Cardiac muscle cell (in vitro differentiated cells and primary cell): ENCODE measurements at regions not wholly inside any gene's neighbourhood (a gene's known extent, or its start where the extent isn't known, plus 50 kb on each side); places are given as distances from the start of the nearest gene placed in this dataset.
"Not testable (repeated sequence)": the region's sequence is repeated elsewhere in the genome, so short reads cannot be mapped to it uniquely, and the experiment has no call there.

ENCODE experiments used
- DNase-seq, 2 donors: peaks; one replicate each; pipeline versions ENCODE4 v3.0.0 to v3.0.0-alpha.2; 2010 to 2017; ENCODE audit warnings: low read depth in 1 of 2, low spot score in 1 of 2
- H3K27ac ChIP-seq: fragments of 200-600 bp; sonication (generic); 2 replicates; pipeline ENCODE4 v1.5.1; 2016
- H3K27me3 ChIP-seq: fragments of 200-600 bp; sonication (generic); 2 replicates; pipeline ENCODE4 v1.6.0; 2016; ENCODE audit warnings: control low read depth
- H3K36me3 ChIP-seq: fragments of 200-600 bp; sonication (generic); 2 replicates; pipeline ENCODE4 v1.5.1; 2016; ENCODE audit warnings: control low read depth
- H3K4me1 ChIP-seq: fragments of 200-600 bp; sonication (generic); 2 replicates; pipeline ENCODE4 v1.8.1; 2017; ENCODE audit warnings: low read depth, mild to moderate bottlenecking, mixed run types
- H3K4me3 ChIP-seq: fragments of 200-600 bp; sonication (generic); 2 replicates; pipeline ENCODE4 v1.5.1; 2016; ENCODE audit warnings: mild to moderate bottlenecking
- H3K9me3 ChIP-seq: fragments of 200-600 bp; sonication (generic); 2 replicates; pipeline ENCODE4 v1.5.1; 2017; ENCODE audit warnings: low read depth, mild to moderate bottlenecking, control low read depth
- TF ChIP-seq, protein P1 (sequence below): IDR thresholded peaks from 2 replicates; pipeline ENCODE4 v1.5.1; 2012; ENCODE audit warnings: low read depth, mild to moderate bottlenecking, low read length

GRCh38 chrX:56343219-56343618, 111.1 kb downstream of the KLF8 start:
- H3K36me3 ChIP-seq = no peaks in the 10 kb centered on the region
- no peaks in the 10 kb centered on the region for H3K9me3 ChIP-seq
- DNase-seq = no peak
- no peak overlapping the region for H3K4me3 ChIP-seq
- no peak overlapping the region for H3K27ac ChIP-seq
- TF ChIP-seq, protein P1, sequence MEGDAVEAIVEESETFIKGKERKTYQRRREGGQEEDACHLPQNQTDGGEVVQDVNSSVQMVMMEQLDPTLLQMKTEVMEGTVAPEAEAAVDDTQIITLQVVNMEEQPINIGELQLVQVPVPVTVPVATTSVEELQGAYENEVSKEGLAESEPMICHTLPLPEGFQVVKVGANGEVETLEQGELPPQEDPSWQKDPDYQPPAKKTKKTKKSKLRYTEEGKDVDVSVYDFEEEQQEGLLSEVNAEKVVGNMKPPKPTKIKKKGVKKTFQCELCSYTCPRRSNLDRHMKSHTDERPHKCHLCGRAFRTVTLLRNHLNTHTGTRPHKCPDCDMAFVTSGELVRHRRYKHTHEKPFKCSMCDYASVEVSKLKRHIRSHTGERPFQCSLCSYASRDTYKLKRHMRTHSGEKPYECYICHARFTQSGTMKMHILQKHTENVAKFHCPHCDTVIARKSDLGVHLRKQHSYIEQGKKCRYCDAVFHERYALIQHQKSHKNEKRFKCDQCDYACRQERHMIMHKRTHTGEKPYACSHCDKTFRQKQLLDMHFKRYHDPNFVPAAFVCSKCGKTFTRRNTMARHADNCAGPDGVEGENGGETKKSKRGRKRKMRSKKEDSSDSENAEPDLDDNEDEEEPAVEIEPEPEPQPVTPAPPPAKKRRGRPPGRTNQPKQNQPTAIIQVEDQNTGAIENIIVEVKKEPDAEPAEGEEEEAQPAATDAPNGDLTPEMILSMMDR = no peak
- no peaks in the 10 kb centered on the region for H3K4me1 ChIP-seq
- H3K27me3 ChIP-seq = no peaks in the 10 kb centered on the region

DNA sequence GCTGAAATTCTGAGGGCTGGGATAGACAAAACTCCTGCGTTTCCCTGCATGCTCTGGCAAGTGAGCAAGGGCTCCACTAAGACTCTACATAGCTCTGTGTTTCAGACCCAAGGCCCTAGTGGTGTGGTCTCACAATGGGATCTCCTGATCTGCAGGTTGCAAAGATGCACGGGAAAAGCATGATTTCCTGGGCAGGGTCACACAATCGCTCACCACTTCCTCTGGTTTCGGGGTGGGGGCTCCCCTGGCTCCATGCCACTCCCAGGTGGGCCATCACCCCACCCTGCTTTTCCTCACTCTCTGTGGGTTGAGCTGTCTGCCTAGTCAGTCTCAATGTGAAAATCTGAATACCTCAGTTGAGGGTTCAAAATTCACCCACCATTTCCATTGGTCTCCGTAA, 111.5 kb downstream of the KLF8 start:
- TF ChIP-seq, protein P1 = no peak
- Histone ChIP-seq H3K36me3 (no peaks in the 10 kb centered on the region), H3K4me1 (no peaks in the 10 kb centered on the region), H3K27me3 (no peaks in the 10 kb centered on the region), H3K27ac (no peak overlapping the region), H3K4me3 (no peak overlapping the region), H3K9me3 (no peaks in the 10 kb centered on the region)
- DNase-seq = no peak

DNA sequence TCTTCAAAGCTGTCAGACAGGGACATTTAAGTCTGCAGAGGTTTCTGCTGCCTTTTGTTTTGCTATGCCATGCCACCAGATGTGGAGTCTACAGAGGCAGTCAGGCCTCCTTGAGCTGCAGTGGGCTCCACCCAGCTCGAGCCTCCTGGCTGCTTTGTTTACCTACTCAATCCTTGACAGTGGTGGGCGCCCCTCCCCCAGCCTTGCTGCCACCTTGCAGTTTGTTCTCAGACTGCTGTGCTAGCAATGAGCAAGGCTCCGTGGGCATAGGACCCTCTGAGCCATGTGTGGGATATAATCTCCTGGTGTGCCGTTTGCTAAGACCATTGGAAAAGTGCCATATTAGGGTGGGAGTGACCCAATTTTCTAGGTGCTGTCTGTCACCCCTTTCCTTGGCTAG, 126.0 kb downstream of the KLF8 start:
- not testable (repeated sequence) for H3K27me3 ChIP-seq, H3K4me3 ChIP-seq, H3K9me3 ChIP-seq, H3K36me3 ChIP-seq, H3K4me1 ChIP-seq, DNase-seq, H3K27ac ChIP-seq

- H3K27ac ChIP-seq, H3K9me3 ChIP-seq, H3K4me3 ChIP-seq, DNase-seq, H3K4me1 ChIP-seq, H3K27me3 ChIP-seq, H3K36me3 ChIP-seq: not testable (repeated sequence)
These were observed 133.0 kb downstream of the KLF8 start for GRCh38 chrX:56365171-56365570.

- H3K27ac ChIP-seq = no peak overlapping the region
- no peaks in the 10 kb centered on the region for H3K36me3 ChIP-seq
- no peaks in the 10 kb centered on the region for H3K27me3 ChIP-seq
- TF ChIP-seq, protein P1 = no peak
- no peaks in the 10 kb centered on the region for H3K4me1 ChIP-seq
- no peaks in the 10 kb centered on the region for H3K9me3 ChIP-seq
- no peak for DNase-seq
- no peak overlapping the region for H3K4me3 ChIP-seq
These were observed 134.7 kb downstream of the KLF8 start for GRCh38 chrX:56366901-56367300.

- H3K27ac ChIP-seq = no peak overlapping the region
- H3K27me3 ChIP-seq = no peaks in the 10 kb centered on the region
- no peak overlapping the region for H3K4me3 ChIP-seq
- DNase-seq = no peak
- TF ChIP-seq, protein P1 = no peak
- H3K9me3 ChIP-seq = no peaks in the 10 kb centered on the region
- H3K4me1 ChIP-seq = no peaks in the 10 kb centered on the region
- no peaks in the 10 kb centered on the region for H3K36me3 ChIP-seq
These were observed 136.8 kb downstream of the KLF8 start for GRCh38 chrX:56368962-56369361.

GRCh38 chrX:56379984-56380780, 148.0 kb downstream of the KLF8 start:
- not testable (repeated sequence) for H3K9me3 ChIP-seq, H3K27me3 ChIP-seq, H3K36me3 ChIP-seq, DNase-seq, H3K27ac ChIP-seq, H3K4me3 ChIP-seq, H3K4me1 ChIP-seq
